ENCODE measurements at regions not wholly inside any gene's neighbourhood (a gene's known extent, or its start where the extent isn't known, plus 50 kb on each side); places are given as distances from the start of the nearest gene placed in this dataset.

GRCh38 chr1:219318826-219319225, 145.1 kb downstream of the LYPLAL1 start:
- no peak for TF ChIP-seq YY1 (IDR thresholded peaks at IDR 0.05; ENCODE audit: low read depth)
- TF ChIP-seq CEBPB (IDR thresholded peaks at IDR 0.05) = no peak
- no peak for TF ChIP-seq RAD21 (IDR thresholded peaks at IDR 0.05; ENCODE audit: low read depth)
- no peak for TF ChIP-seq TCF12 (IDR thresholded peaks at IDR 0.05; ENCODE audit: low read depth)
- TF ChIP-seq TAF1 (IDR thresholded peaks at IDR 0.05; ENCODE audit: low read depth) = no peak
- TF ChIP-seq REST (IDR thresholded peaks at IDR 0.05; ENCODE audit: low read depth) = no peak
- no peak for TF ChIP-seq EP300 (IDR thresholded peaks at IDR 0.05; ENCODE audit: borderline replicate concordance)
- TF ChIP-seq EGR1 (IDR thresholded peaks at IDR 0.05) = no peak
- TF ChIP-seq TEAD4 (IDR thresholded peaks at IDR 0.05) = no peak
- TF ChIP-seq MAX (IDR thresholded peaks at IDR 0.05) = no peak
